ENCODE measurements at regions not wholly inside any gene's neighbourhood (a gene's known extent, or its start where the extent isn't known, plus 50 kb on each side); places are given as distances from the start of the nearest gene placed in this dataset.

DNA sequence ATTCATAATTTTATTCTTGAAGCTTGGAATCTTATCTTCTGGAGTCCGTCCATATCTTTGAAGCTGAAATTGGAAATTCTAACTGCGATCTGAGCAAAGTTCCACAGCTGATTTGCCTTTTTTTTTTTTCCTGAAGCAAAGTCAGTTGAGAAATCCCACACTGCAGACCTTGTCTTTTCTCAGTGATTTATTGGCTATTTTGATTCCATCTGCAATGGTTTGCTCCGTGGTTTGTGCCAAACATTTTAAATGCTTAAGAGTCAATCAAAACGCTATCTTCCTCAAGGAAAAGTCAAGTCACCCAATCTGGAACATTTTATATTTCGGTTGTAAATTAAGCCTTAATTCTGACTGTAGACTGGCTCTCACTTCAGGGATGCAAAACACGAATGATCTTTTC, 88.2 kb upstream of the GRIK1 start:
- TF ChIP-seq, protein P1, sequence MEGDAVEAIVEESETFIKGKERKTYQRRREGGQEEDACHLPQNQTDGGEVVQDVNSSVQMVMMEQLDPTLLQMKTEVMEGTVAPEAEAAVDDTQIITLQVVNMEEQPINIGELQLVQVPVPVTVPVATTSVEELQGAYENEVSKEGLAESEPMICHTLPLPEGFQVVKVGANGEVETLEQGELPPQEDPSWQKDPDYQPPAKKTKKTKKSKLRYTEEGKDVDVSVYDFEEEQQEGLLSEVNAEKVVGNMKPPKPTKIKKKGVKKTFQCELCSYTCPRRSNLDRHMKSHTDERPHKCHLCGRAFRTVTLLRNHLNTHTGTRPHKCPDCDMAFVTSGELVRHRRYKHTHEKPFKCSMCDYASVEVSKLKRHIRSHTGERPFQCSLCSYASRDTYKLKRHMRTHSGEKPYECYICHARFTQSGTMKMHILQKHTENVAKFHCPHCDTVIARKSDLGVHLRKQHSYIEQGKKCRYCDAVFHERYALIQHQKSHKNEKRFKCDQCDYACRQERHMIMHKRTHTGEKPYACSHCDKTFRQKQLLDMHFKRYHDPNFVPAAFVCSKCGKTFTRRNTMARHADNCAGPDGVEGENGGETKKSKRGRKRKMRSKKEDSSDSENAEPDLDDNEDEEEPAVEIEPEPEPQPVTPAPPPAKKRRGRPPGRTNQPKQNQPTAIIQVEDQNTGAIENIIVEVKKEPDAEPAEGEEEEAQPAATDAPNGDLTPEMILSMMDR (IDR thresholded peaks at IDR 0.05), result no peak
- TF ChIP-seq POLR2A (IDR thresholded peaks at IDR 0.05), result no peak

All from vagina (tissue), 2 donors.